GM18502 (cell line): ENCODE measurements at regions not wholly inside any gene's neighbourhood (a gene's known extent, or its start where the extent isn't known, plus 50 kb on each side); places are given as distances from the start of the nearest gene placed in this dataset.

Source experiments
- ATAC-seq: cut with Tn5 transposase; IDR thresholded peaks from one replicate; pipeline ENCODE4 v1.9.1; 2021; ENCODE audit warnings: mild to moderate bottlenecking; ENCODE audit not compliant: unreplicated experiment, poor library complexity

DNA sequence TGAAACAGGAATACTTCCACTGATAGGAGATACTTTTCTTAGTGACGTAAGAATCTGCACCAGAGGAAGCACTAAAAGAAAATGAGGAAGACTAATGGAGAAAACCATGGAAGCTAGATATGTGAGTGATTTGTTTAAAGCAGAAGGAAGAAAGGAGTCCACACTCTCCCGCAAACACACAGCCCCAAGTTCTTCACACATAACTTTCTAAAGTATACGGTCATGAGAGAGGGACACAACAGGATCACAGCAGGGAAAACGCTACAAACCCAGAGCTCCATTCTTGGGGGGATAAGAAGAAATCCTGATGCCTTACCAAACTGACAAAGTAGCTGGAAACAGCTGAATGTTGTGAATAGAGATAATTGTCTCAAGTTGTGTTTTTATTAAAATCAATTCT lies 222.2 kb upstream of the TMEM161B start:
- no peak for ATAC-seq

DNA sequence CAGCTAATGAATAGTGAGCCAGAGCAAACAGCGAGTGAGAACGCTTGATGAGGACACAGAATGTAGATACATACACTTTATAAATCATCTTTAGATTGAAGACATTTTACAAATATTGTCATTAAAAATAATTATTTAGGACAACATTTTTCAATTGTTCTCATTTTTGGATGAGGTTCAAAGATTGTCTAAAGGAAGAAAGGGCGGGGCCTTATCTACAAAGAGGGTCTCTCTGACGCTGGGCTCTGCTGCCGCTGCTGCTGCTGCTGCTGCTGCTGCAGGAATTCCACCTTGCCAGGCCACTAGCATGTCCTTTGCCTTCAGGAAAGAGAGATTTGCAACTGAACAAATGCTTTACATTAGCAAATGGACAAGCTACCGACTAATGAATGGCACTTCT lies 220.7 kb upstream of the TMEM161B start:
- ATAC-seq, result no peak

DNA sequence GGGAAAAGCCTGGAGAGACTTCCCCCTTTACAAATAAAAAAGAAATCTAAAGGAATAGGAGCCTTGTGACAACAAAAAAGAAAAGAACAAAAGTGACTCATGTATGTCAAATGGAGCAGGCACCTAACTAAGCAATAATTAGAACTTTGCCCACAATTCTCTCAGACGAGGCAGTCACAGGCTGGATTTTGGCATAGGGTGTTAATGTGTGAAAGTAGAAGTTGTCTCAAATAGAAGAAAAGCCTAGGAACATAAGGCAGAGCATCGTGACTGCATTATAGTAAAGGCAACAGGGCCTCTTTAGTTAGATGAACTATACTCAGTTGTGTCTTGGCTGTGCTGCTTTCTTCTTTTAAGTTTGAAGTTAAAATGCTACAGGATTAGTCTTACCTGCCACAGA lies 219.9 kb upstream of the TMEM161B start:
- ATAC-seq, result no peak

DNA sequence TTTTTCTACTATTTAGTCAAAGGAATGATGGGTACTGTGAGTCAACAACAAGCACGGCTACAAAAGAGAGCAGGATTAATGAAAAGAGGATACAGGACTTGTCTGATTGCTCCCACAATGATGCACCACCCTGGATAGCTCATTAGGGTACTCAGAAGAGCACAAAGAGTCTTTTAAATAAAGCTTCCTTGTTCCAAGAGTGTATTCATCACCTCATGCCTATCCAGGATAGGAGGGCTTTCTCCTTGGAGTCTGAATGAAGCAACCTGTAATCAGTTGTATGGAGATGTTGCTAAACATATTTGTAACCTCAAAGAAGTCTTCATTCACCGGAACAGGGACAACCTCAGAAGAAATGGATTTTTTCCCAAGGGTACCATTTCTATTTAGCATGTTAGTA lies 219.5 kb upstream of the TMEM161B start:
- ATAC-seq, result no peak

DNA sequence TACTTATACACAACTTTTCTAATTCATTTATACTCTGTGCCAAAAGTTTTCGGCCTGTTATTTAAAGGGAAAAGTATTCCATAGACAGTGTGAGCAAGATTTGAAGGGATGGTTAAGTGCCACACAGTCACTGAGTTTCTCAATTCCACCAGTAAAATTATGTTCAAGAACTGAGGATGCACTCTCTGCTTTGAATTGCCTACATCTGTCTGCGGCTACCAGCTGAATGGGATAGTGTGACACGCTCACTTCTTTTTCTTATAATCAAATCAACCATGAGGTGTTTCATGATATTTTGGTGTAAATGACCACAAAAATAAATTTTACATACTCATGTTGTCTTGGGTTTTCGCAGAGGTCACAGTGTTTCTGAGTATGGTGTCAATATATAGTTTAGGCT lies 218.4 kb upstream of the TMEM161B start:
- no peak for ATAC-seq

DNA sequence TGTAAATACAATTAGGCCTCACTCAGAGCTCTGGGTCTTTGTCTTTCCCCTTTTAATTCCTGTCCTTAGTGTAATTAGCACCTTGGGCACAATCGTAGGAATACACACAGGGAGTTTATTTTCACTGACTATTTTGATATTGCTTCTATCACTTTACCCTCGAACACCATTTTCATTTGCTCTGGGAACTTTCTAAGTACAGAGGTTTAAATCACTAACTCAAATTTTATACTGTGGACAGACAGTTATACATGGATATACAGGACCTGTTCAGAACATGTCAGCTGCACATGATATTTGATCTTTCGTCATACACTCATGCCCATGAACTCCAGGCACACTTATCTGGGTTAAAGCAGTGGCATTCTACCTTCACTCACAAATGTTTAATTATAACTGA lies 217.8 kb upstream of the TMEM161B start:
- no peak for ATAC-seq

DNA sequence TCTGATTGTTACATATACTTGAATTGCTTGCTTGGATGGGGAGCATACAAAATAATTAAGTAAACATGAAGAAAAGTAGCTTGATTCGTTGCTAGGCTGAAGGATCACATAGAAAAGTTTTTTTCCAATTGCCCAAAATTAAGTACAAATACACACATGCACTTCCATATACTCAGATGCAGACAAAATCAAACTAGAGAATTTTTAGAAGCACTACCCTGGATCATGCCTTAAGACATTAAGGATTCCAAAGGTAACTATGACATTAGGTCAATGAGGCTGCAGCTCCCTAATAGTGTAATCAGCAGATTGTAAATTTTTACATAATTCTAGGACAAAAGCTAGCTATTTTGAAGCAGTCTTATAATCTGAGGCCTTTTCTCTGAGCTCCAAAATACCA lies 216.9 kb upstream of the TMEM161B start:
- no peak for ATAC-seq

DNA sequence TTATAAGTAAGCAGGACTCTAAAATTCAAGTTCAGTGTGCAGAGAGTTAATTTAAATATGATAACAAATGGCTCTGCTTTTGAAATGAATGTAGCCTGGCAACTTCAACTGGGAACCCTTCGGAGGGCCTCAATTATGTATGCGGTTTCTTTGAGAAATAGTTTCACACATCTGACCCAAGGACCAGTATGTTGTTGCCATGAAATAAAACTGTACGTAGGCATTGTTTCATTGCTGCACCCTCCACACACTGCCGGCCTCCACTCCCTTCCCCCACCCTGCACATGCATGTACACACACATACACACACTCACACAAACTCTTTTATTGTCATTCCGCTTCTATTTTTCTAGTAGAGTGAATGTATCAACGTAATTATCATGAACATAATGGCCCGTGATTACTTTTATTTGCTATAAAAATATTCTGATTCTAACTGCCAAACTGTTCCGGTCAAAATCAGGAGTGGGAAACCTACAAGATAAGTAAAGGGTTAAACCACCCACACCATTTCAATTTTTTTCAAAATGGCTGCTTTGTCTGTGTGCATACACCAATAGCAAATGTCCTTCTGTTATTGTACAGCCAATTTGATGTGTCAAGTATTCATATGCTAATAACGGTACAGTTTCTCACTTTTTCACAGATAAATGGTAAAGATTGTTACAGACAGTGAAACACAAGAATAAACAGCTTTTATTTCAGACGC lies 215.5 kb upstream of the TMEM161B start:
- ATAC-seq, result no peak

DNA sequence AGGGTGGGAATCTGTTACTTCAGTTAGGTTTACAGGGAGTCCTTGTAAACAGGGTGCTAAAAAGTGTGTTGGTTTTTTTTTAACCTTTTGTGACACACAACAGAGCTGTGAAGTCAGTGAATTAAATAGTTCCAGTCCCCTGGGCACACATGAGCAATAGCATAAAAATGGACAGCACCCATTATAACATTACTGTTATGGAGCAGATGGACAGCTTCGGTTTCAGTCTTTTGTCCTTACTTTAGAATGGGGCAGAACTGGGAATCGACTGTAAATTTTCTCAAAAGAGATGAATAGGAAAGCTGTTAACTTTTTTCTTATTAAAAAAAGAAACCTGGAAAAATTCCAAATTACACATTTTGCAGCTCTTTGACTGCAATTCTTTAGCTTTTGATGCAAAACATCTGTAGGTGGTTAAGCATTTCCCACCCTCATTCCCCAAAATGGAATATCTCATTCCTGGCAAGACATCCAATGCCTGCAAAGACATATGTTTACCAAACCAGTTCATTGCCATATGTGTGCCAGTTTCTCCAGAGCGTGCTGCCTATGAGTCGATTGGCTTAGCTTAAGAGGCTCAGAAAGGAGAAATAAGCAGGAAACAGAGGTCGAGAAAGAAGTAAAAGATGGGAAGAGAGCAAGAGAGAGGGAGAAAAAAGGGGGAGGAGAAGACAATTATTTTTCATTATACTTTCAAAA lies 212.3 kb upstream of the TMEM161B start:
- ATAC-seq, result no peak

DNA sequence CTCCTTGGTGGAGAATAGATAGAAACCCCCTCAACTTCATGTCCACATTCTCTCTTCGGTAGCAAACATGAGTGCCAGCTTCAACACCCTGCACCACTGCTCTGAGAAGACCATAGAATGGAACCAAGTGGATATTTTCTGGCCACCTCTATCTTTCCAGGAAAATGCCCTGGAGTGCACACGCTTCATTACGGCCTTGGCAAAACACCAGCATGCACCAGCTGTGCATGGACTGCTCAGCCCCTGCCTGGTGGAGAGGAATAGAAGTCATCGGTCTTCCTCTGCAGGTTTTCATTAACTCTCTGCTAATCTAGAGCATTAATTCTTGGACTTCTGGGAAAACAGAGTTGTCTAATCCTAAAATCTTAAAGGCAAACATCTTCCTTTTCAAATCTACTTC lies 211.6 kb upstream of the TMEM161B start:
- no peak for ATAC-seq

DNA sequence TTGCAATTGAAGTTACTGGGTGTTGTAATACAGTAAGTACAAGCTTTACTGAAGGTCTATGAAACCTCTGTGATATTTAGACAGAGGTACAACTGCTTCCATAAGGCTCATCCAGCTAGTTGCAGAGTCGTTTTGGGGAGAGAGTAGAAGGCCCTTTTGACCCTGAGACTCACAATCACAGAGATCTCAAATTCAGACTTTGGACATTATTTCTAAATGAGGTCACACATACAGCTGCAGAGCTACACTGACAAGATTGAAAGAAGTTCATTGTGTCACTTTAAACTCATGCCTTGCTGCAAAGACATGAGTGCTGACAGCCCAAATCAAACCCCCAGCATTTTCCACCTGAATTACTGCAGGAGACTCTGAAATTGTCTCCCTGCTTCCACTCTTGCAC lies 205.9 kb upstream of the TMEM161B start:
- ATAC-seq, result no peak

DNA sequence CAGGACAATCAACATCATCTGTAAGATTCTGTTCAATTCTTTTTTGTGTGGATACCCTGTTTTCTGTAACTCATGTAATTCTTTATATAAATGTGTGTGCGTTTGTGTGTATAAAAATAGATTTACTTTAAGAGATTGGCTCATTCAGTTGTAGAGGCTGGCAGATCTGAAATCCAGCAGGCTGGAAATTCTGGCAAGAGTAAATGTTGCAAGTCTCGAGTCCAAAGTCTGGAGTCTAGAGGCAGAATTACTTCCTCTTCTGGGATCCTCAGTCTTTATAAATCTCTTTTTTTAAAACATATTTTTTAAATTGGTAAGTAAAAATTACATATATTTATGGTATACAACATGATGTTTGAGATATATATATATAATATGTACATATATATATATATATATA lies 202.1 kb upstream of the TMEM161B start:
- ATAC-seq, result no peak

DNA sequence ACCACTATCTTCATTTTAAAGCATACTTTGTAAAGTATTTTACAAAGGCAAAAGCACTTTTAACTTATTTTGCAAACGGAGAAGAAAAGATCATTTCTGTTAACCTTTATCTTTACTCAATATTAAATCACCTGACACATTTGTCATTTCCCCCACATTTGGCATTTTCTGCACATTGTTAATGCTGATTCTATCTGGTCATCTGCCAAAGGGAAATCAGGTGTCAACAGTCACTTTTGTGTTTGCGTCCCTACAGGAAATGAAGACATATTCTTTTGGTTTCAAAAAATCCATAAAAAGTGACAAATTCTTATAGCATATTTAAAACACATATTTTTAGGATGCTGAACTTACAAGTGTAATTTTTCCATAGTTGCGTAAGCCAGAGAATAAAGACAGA lies 191.3 kb upstream of the TMEM161B start:
- ATAC-seq, result no peak

DNA sequence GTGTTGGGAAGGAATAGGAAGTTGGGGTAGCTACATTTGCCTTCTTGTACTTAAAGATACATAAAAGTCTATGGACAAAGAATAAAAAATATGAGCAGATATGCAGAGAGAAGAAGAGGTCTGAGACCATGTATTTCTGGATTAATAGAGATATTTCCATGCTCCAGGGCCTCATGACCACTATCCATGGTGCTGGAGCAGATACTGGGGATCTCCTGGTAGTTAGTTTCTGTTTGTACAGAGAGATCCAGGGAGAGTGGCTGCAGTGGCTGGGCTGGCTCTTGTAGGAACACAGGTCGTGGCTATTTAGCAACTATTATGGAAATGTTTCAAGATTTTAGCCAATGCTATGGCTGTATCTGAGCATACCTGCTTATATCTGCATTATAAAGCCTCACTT lies 184.2 kb upstream of the TMEM161B start:
- no peak for ATAC-seq

DNA sequence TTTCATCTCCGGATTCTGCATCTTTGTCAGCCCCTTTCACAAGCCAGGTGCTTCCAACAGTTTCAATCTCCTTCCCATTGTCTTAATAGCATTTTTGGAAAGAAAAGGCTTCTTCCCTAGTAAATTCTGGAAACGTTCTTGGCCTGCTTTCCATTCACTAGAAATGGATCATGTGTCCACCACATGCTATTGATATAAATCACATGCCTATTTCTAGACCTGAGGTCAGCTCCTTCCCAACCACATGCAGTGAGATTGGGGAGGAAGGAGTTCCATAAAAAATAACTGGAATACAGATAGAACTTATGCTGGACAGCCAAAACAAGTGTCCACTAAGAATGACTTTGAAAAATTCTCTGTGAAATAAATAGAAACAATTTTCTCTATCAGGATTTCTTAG lies 181.6 kb upstream of the TMEM161B start:
- no peak for ATAC-seq

DNA sequence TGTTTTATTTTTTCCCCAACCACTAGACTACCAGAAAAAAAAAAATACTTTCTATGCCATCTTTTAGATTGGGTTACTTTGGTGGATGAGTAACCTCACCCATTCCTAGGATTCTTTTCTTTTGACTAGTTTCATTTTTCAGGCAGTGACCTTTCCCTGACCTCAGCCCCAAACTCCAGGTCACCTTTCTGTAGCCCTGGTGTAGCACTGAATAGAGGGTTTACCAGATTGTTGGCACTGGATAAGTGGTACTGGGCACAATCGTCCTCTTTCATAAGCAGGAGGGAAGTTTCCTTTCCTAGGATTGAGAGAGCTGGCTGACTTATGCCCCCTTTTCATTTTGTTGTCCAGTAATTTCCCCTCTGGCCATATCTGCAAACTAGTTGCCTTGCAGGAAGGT lies 169.4 kb upstream of the TMEM161B start:
- ATAC-seq, result no peak

DNA sequence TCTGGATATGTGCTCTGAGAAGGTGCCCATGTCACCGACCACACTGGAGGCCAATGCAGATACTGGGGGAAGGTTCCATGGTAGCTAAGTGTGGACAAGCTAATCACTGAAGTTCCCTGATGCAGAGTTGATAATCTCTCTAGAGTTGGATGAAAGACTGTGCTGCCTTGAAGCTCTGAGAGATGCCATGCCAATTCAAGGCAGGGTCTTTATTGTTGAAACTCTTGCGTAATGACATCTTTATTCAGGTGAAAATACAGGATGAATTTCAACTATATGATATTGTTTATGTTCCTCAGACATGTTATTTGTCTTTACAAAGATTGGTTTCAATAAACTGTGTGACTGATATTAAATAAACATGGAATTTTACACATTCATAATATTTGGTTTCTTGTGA lies 167.6 kb upstream of the TMEM161B start:
- ATAC-seq, result no peak

DNA sequence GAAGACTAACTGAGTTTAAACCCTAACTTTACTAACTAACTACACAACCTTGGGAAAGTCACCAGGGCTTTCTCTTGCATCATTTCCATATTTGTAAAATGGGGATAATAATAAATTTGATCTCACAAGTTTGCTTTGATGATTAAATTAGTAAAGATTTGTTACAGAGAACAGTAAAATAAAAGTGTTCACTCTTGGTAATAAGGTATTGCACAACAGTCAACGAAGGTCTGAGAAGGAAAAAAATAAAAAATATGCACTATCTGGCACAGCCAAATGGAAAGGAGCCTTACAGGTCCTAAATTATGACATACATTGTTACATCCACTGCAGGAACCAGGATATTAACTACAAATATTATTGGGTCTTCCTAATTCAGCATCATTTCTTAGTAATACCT lies 160.0 kb upstream of the TMEM161B start:
- no peak for ATAC-seq

DNA sequence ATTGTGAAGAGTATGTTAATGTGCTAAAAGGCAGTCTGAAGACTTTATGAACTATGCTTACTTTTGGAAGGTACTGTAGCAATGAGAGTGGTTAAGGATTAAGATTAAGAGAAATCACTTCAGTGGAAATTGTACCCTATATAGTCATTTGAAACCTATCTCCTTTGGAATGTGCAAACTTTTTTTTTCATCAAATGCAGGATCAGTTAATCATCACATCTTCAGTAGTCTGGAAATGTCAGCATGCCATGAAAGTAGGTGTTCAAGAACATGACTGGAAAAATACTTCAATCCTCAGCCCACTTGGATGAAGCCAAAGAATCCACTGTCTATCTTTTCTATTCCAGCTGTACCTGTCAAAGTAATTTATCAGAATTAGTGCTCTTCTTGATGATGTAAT lies 157.8 kb upstream of the TMEM161B start:
- ATAC-seq, result no peak

DNA sequence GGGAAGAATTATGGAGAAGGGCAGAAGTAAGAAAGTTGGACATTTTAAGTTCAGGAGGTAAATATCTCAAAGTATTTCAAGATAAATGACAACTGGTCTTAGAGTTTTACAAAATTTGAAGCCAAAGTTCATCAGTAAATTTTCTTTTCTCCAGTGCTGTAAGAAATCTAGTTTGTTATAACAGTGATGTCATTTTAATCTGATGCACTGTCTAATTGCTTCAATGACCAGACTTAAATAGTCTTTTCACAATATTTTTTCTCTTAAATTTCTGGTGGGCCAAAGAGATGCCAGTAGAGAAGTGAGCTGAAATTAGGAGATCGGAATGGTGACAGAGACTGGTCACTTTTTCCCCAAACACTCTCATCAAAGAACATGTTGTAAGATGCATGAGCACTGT lies 156.5 kb upstream of the TMEM161B start:
- ATAC-seq, result no peak

DNA sequence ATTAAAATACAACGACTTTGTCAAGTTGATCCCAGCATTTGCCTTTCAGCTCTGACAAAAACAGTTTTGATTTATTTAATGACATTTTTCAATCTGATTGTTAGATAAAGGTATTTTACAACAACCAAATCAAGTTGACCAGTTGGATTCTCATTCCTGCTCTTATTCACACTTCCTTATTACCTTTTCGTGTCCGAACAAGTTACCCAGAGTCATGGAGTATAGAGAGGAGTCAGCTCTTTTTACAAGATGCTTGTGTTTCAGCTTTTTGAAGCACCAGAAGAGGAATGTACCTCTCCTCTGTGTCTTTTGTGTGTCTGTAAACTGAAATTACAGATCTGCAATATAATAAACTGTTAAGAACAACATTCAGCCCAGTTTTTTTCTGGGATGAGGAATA lies 151.3 kb upstream of the TMEM161B start:
- ATAC-seq, result no peak

DNA sequence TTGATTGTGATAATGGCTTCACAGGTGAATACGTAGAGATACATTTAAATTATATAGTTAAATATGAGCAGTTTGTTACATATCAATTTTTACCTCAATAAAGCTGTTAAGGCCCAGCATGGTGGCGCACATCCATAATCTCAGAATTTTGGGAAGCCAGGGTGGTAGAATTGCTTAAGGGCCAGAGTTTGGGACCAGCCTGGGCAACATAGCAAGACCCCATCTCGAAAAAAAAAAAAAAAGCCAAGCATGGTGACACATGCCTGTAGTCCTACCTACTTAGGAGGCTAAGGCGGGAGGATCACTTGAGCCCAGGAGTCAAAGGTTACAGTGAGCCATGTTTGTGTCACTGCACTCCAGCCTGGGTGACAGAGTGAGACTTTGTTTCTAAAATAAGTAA lies 138.7 kb upstream of the TMEM161B start:
- ATAC-seq, result no peak
